ENCODE measurements at regions not wholly inside any gene's neighbourhood (a gene's known extent, or its start where the extent isn't known, plus 50 kb on each side); places are given as distances from the start of the nearest gene placed in this dataset.

DNA sequence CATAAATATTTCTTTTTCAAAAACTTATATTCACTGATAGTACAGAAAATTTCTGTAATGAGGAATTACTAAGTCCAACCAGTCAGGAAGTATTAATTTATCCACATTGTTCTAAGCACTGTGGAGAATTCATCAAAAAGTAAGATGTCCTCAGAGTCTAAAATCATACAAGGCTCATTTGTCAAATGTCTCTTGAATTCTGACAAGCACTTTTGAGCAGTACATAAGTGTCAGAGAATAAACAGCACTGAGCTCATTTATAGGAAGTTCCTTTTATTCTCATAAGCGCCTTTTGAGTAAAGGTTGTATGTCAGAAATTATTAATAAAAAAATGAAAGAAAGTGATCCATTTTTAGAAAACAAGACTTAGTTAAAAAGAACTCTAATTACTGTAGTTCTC, 523.2 kb upstream of the EPHA5 start:
- TF ChIP-seq POLR2A (IDR thresholded peaks at IDR 0.05) (no peak), CTCF (IDR thresholded peaks at IDR 0.05 in 8 of 11, conservative IDR thresholded peaks at IDR 0.05 in 3 of 11) (no peak), POLR2AphosphoS5 (IDR thresholded peaks at IDR 0.05) (no peak)
